Fibroblast of skin of right biceps (primary cell): ENCODE measurements at regions not wholly inside any gene's neighbourhood (a gene's known extent, or its start where the extent isn't known, plus 50 kb on each side); places are given as distances from the start of the nearest gene placed in this dataset.

Source experiments
- DNase-seq: peaks from one replicate; pipeline ENCODE4 v3.0.0-alpha.2; 2013

DNA sequence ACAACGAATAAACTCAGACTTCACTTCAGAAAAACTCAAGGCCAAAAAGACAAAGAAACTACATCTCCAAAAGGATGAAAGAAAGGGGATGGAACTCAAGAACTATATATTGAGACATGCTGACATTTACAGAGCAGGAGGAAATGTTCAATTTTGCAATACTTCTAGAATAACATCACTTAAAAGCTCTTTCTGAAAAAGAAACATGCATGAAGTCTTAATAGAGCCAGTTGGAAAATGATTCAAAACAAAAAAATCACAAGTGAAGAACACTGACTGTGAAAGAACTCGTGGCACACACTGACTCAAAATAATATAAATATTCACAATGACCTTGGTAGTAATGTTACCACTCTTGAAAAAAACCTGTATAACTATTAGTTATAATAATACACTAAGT, 267.8 kb upstream of the NREP start:
- DNase-seq: peak; percentile 38

DNA sequence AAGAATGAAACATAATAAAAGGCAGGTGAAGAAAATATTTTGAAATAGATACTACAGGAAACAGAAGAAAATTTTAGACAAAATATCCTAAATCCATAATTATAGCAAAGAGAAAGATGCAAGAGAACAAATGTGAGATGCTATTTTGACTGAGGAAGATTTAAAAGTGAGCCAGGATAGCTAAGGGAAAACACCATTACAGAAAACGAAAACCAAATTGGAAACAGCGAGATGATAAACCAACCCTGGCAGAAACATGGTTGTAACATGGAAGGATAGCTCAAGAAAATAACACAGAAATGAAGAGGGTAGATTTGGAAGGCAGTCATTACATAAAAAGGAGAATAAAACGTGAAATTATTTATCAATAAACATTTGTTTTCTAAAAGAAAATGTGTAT, 267.2 kb upstream of the NREP start:
- DNase-seq: no peak

DNA sequence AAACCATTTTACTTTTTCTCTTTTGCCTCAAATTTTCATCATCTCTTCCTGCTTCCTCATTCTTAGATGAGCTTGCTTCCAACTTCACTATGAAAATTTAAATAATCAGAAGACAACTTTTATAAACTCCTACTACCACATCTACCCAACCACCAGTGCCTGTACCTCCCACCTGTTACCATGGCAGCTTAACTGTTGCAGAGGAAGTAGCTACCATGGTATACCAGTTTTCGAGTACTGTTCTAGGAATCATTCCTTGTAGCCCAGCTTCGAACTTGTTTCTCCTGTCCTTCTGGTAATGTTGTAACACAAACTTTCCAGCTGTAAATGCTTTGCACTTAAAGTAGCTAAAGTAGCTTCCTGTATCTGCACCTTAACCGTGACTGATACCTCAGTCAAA, 266.8 kb upstream of the NREP start:
- DNase-seq: no peak

DNA sequence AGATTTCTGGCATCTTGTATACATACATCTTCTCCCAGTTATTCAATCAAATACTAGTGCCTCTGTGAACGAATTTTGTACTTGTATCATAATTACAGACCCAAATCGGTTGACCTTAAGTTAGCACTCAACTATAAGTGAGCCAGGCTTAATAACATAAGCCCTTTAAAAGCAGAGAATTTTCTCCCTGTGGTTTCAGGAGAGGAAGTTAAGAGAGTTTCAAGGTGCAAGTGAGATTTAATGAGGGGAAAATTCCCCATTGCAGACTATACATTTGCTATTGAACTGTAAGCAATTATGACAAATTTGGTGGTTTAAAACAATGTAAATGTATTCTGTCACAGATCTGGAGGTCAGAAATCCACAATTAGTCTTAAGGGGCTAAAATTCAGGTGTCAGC, 261.9 kb upstream of the NREP start:
- DNase-seq: no peak

DNA sequence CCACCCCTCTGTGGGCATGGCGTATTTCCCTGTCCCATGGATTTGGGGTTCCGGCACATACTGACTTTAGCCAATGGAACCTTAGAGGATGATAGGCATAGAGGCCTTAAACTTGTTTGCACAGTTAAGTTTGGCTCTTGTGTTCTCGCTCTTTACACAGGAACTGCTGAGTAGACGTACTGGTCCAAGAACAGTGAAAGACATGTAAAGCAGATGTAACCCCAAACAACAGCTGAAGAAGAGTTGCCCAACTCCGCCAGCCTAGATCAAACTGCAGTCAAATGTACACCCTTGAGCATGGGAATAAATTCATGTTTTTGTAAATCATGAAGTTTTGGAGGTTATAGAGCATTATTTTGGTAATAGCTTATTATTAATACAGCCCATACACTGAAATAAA, 260.0 kb upstream of the NREP start:
- no peak for DNase-seq

- DNase-seq: peak; percentile 60
Measured at GRCh38 chr5:112014783-112015395, 257.9 kb upstream of the NREP start.

GRCh38 chr5:112013660-112014059, 256.7 kb upstream of the NREP start:
- no peak for DNase-seq

- DNase-seq: peak; percentile 52
Measured at GRCh38 chr5:112012104-112012503, 255.1 kb upstream of the NREP start.

DNA sequence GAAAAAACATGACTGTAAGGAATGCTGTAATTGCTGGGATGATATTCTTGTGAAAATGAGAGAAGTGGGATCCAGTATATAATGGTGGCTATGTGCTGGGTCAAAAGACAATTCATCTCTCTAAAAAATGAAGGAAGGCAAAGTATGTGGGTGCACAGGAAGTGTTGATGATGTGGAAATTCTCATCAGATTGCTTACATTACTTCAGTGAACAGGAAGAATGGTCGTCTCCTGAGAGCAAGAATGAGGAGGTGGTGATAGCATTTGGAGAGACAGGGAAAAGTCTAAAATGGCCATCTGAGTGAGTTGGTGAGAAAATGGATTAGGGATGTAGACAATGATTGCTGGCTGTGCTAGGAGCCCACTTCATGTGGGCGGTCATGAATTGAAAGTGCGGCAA, 253.5 kb upstream of the NREP start:
- no peak for DNase-seq

GRCh38 chr5:112006721-112007120, 249.7 kb upstream of the NREP start:
- peak; percentile 80 for DNase-seq

- DNase-seq: peak; percentile 75
Measured at GRCh38 chr5:112005623-112005930, 248.6 kb upstream of the NREP start.

- peak; percentile 95 for DNase-seq
Measured at GRCh38 chr5:112004867-112005622, 248.1 kb upstream of the NREP start.

DNA sequence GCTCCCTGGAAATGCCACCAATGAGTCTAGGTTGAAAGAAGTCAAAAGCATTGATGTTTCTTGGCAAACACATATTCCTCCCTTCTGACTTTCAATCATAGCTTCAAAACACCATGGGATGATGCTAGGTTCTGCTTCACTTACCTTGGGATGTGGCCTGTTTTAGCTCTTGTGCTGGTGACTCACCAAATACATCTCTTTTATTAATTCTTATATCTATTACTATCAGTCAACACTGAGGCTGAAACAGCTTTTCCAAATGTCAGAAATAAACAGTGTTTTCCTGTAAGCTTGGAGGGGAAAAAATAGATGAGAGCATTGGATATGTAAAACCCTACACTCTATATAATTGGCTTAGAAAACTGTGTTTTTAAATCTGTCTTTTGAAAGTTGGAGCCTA, 245.4 kb upstream of the NREP start:
- DNase-seq: peak; percentile 40

GRCh38 chr5:111999286-111999685, 242.3 kb upstream of the NREP start:
- peak; percentile 90 for DNase-seq

DNA sequence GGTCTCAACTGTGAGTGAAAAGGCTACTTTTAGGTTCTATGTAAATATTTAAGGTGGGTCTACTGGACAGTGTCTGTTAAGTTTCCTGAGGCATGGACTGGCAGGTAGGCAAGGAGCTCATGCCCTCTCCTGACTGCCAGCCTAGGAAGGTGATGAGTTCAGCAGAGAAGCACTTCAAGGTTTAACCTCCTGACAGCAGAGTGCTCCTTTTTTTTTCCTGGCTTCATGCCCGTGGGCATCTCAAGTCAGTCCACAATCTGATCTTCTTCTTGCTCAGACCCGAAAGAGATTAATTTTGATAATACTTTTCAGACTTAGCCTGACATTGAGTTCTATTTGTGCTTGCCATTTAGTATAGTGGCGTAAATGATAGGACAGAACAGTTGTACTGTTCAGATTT, 241.9 kb upstream of the NREP start:
- peak; percentile 41 for DNase-seq

DNA sequence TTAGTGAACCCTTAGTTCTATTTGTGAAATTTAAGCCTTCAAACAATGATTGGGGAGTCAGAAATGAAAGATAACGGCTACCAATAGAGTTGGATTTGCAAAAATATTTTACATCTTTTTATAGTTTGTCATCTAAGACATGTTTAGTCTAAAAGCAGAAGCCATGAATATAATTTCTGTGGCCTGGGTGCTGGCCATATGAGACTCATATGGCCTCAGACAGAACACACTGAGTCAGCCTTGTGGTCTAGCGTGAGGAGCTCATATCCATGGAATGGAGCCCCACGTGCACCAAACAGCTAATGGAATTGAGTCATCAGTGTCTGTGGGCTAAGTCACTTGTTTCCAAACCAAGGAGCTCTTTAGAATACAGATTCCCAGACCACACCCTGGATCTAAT, 240.7 kb upstream of the NREP start:
- DNase-seq: peak; percentile 100

DNA sequence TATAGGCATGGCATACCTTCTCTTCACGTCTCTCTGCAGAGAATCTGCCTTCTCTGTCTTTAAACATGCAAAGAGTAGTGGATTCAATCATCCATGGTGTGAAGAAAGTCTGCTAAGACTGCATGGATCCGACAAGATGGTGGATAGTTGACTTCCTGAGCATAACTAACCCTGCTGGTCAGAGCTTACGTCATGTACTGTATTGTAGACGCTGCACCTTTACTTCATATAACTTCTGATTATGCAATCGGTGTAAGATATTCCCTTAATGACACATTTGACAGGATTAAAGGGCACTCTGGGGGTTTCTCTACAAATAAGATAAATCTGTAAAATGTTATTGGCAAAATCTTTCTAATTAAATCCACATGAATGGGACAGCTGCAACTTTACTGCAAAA, 240.3 kb upstream of the NREP start:
- DNase-seq: no peak

DNA sequence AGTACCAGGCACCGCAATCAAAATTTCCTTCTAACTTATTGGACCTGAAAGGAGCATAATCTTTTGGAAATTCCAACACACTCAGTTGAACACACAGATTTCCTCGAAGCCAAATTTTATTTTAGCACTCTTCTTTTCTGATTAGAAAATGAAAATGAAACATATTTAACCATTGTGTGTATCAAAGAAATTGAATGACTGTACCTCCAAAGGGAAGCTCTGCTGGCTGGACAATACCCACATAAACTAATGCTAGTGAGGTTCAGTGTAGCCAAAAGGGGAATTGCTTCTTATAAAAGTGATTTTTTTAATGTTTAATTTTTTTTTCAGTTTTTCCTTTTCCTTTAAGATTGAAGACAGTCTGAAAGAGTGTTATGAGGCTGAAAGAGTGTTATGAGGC, 239.6 kb upstream of the NREP start:
- DNase-seq: no peak

GRCh38 chr5:111995701-111996100, 238.7 kb upstream of the NREP start:
- DNase-seq: no peak

DNA sequence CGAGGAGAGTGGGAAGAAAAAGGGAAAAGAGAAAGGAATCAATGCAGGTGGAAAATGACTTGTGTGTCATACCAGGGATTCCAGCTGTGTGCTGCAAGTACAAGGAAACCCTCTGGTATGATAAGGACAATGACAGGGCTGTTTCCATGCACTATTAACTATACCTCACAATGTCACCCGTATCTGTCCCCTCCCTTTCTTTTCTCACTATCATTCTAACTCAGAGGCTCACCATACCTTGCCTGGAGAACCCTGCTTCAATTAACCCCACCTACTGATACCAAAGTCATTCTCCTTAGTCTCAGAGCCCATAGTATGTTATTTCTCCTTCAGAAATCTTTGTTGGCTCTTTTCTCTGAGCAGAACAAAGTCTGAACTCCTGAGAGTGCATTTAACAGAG, 236.2 kb upstream of the NREP start:
- DNase-seq: no peak

GRCh38 chr5:111984044-111984443, 227.1 kb upstream of the NREP start:
- peak; percentile 99 for DNase-seq

GRCh38 chr5:111983459-111983858, 226.5 kb upstream of the NREP start:
- DNase-seq: no peak

- no peak for DNase-seq
Measured at GRCh38 chr5:111977436-111977829, 220.4 kb upstream of the NREP start.

- DNase-seq: peak; percentile 69
Measured at GRCh38 chr5:111976705-111977435, 219.9 kb upstream of the NREP start.
